ENCODE measurements at regions not wholly inside any gene's neighbourhood (a gene's known extent, or its start where the extent isn't known, plus 50 kb on each side); places are given as distances from the start of the nearest gene placed in this dataset.
A peak's percentile ranks its signal among the peaks of the same experiment; 100 is the strongest.
"Not testable (repeated sequence)": the region's sequence is repeated elsewhere in the genome, so short reads cannot be mapped to it uniquely, and the experiment has no call there.

DNA sequence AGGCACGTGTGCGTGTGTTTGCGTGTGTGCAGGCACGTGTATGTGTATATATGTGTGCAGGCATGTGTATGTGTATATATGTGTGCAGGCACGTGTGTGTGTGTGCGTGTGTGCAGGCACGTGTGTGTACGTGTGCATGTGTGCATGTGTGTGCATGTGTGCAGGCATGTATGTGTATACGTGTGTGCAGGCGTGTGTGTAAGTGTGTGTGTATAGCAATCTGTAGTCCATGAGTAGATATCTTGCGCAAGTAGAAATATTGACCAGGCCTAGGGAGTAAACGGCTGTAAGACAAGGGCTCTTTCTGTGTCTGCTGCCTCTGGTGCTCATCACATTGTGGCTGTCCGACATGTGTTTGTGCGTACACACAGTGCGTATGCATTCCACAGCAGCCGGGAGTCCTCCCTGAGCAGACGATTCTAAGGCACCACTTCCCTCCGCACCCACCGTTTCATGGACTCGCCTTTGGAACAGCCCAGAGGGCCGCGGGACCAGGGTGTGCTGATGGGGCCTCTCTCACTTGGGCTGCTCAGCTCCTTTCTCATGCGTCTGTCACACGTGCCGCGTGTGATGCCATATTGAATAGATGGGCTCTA lies 167.6 kb downstream of the ERMARD start:
- Mint-ChIP-seq H3K27ac (no peak overlapping the region), H3K4me3 (no peak overlapping the region), H3K9me3 (peaks cover 13% of the 10 kb centered on the region), H3K36me3 (ENCODE audit: low read depth) (no peaks in the 10 kb centered on the region), H3K4me1 (ENCODE audit: low read depth) (peaks cover 2% of the 10 kb centered on the region), H3K27me3 (ENCODE audit: low read depth) (peaks cover 2% of the 10 kb centered on the region)
- DNase-seq (ENCODE audit: low spot score), result no peak

- Mint-ChIP-seq H3K9me3 (peaks cover 13% of the 10 kb centered on the region), H3K4me3 (no peak overlapping the region), H3K36me3 (ENCODE audit: low read depth) (no peaks in the 10 kb centered on the region), H3K4me1 (ENCODE audit: low read depth) (peaks cover 2% of the 10 kb centered on the region), H3K27me3 (ENCODE audit: low read depth) (peaks cover 2% of the 10 kb centered on the region), H3K27ac (peak overlapping the region; percentile 7)
- DNase-seq (ENCODE audit: low spot score), result no peak
These were observed 167.0 kb downstream of the ERMARD start for GRCh38 chr6:169918239-169918953.

DNA sequence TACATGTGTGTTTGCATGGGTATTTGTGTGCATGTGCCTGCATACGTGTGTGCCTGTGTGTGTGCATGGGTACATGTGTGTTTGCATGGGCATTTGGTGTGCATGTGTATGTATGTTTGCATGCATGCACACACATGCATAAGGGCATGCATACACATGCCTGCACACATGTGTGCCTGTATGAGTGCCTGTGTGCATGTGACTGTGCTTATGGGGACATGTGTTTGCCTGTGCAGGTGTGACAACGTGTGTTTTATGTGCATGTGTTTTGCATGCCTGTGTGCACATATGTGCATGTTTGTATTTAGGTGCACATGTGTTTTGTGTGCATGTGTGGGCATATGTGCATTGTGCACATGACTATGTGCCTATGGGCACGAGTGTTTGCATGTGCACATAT lies 165.7 kb downstream of the ERMARD start:
- Mint-ChIP-seq H3K4me3 (no peak overlapping the region), H3K27ac (no peak overlapping the region), H3K4me1 (ENCODE audit: low read depth) (peaks cover 2% of the 10 kb centered on the region), H3K9me3 (peaks cover 13% of the 10 kb centered on the region), H3K36me3 (ENCODE audit: low read depth) (no peaks in the 10 kb centered on the region), H3K27me3 (ENCODE audit: low read depth) (peaks cover 2% of the 10 kb centered on the region)
- DNase-seq (ENCODE audit: low spot score), result no peak

GRCh38 chr6:169915769-169916550 lies 164.5 kb downstream of the ERMARD start:
- no peak for DNase-seq (ENCODE audit: low spot score)
- H3K36me3 Mint-ChIP-seq (ENCODE audit: low read depth), result no peaks in the 10 kb centered on the region

DNA sequence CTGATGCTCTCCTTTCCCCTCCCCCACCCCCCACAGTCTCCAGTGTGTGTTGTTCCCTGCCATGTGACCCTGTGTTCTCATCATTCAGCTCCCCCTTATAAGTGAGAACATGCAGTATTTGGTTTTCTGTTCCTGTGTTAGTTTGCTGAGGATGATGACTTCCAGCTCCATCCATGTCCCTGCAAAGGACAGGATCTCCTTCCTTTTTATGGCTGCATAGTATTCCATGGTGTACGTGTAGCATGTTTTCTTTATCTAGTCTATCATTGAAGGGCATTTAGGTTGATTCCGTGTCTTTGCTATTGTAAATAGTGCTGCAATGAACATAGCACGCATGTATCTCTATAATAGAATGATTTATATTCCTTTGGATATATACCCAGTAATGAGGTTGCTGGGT lies 162.3 kb downstream of the ERMARD start:
- H3K27ac Mint-ChIP-seq; H3K4me3 Mint-ChIP-seq; DNase-seq (ENCODE audit: low spot score); H3K9me3 Mint-ChIP-seq; H3K36me3 Mint-ChIP-seq (ENCODE audit: low read depth); H3K27me3 Mint-ChIP-seq (ENCODE audit: low read depth); H3K4me1 Mint-ChIP-seq (ENCODE audit: low read depth): not testable (repeated sequence)

More at GRCh38 chr6:169915769-169916550, 164.5 kb downstream of the ERMARD start:
- Mint-ChIP-seq H3K4me3 (no peak overlapping the region), H3K4me1 (ENCODE audit: low read depth) (no peaks in the 10 kb centered on the region), H3K9me3 (peaks cover 13% of the 10 kb centered on the region), H3K27ac (no peak overlapping the region), H3K27me3 (ENCODE audit: low read depth) (peaks cover 2% of the 10 kb centered on the region)

DNA sequence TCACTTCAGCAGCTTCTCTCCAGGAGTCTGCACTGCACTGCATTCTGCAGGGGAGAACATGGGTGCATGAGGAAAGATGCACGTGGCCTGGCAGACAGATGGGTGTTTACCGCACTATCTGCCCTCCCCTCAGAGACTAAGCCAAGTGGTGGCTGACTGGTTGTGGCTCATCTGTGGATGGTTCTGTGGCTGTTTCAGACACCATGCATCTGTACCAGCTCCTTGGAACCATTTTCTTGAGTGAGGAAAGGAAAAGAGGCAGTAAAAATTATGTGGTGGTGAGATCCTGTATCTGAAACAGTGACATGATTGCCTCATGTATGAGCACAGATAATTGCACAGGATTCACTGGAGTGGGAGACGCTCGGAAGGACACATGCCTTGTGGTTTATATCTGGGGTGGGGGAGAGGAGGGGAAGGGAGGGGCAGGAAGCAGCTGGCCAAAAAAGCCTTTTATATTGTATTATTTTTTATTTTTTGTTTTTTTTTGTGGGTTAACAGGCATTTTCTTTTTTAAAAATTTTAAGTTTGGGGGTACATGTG lies 161.7 kb downstream of the ERMARD start:
- H3K27ac Mint-ChIP-seq, result no peak overlapping the region
- H3K27me3 Mint-ChIP-seq (ENCODE audit: low read depth), result no peaks in the 10 kb centered on the region
- no peaks in the 10 kb centered on the region for H3K4me1 Mint-ChIP-seq (ENCODE audit: low read depth)
- H3K36me3 Mint-ChIP-seq (ENCODE audit: low read depth), result no peaks in the 10 kb centered on the region
- DNase-seq (ENCODE audit: low spot score), result no peak
- peaks cover 4% of the 10 kb centered on the region for H3K9me3 Mint-ChIP-seq
- no peak overlapping the region for H3K4me3 Mint-ChIP-seq

DNA sequence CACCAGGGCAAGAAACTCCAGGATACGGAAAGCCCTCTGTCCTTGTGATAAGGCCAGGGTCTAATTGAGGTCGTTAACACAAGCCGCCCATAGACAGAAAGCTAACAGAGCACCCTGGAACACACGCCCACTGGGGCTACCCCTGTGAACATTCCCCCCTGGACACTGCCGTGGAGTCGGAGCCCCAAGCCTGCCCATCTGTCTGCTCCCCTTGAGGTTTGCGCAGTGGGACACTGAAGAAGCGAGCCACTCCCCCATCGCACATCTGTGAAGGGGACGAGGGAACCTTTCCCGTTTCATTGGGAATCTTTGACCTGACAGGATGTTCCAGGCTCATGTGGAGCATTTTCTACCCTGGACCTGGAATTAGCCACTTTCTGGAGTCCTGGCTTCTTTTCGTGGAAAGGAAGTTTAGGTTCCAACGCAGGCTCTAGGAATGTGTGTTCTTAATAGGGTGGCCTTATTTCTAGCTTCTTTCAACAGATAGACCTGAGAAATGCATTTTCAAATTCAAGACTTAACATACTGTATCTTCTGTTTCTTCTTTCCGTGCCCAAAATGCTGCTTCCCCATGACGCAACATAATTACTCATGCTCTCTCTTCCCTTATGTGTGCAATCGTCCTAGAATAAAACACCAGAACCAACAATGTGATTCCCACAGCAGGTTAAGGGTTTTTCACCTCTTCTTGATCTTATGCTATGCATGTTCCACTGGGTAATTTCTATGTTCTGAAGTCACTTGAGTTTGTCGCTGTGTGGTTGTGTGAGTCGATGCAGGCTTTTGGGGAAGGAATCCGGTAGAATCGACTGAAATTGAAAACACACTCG lies 161.1 kb downstream of the ERMARD start:
- H3K4me1 Mint-ChIP-seq (ENCODE audit: low read depth), result no peaks in the 10 kb centered on the region
- H3K36me3 Mint-ChIP-seq (ENCODE audit: low read depth), result no peaks in the 10 kb centered on the region
- H3K9me3 Mint-ChIP-seq, result no peaks in the 10 kb centered on the region
- DNase-seq (ENCODE audit: low spot score), result no peak
- H3K27me3 Mint-ChIP-seq (ENCODE audit: low read depth), result no peaks in the 10 kb centered on the region
- H3K27ac Mint-ChIP-seq, result no peak overlapping the region
- H3K4me3 Mint-ChIP-seq, result no peak overlapping the region

DNA sequence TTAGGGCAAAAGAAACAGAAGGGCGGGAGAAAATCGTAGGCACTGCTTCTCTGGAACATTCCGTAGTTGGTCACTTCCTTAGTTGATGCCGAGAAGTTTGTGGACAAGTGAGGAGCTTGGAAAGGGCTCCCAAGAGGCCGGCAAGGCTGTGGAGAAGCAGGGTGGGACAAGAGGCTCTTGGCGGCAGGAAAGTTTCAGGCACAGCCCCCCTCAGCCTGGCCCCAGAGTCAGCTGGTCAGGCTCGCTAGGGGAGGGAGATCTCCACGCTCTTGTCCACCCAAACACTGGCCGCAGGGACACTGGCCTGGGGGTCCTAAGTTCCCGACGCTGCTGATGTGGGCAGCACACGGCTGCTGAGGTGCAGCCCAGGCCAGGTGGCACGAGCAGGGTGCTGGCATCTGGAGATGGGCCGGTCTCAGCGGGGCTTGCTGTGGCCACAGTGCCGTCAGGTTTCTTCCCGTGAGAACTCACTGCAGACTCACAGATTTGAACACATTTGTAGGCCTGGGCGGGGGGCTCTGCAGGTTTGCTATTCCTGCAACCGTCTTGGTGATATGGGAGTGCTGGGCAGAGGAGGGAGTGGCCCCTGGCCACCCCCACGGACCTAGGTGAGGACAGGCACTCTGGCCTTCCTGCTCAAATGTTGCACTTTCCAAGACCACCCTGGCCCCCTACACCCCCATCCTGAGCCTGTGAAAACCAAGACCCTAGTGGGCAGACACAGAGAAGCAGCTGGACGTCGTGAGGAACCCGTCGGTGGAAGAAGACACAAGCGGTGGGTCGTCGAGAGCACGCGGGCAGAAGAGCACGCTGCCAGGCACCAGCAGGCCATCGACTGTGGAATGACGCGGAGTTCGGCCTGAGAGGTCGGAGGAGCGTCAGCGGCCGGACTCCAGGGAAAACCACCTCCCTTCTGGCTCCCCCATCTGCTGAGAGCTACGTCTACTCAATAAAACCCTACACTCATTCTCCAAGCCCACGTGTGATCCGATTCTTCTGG lies 160.1 kb downstream of the ERMARD start:
- Mint-ChIP-seq H3K36me3 (ENCODE audit: low read depth) (no peaks in the 10 kb centered on the region), H3K9me3 (no peaks in the 10 kb centered on the region), H3K4me1 (ENCODE audit: low read depth) (no peaks in the 10 kb centered on the region), H3K4me3 (no peak overlapping the region), H3K27me3 (ENCODE audit: low read depth) (no peaks in the 10 kb centered on the region), H3K27ac (no peak overlapping the region)
- no peak for DNase-seq (ENCODE audit: low spot score)

DNA sequence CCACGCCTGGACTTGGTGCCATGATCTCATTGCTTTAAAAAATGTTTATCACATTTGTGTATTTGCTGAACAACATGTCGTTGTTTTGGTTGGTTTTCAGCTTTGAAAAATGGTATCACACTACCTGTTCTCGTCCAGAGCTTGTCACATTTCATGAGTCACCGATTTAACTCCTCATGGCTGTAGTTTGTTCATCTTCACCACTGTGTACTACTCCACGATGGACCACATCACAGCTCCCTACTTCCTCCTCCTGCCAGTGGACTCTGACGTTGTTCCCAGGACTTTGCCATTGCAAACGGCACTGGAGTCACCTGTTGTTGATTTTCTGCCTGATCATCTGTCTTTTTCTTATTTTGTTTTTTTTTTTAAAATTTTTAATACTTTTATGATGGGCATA lies 157.7 kb downstream of the ERMARD start:
- Mint-ChIP-seq H3K4me3 (no peak overlapping the region), H3K36me3 (ENCODE audit: low read depth) (no peaks in the 10 kb centered on the region), H3K27me3 (ENCODE audit: low read depth) (no peaks in the 10 kb centered on the region), H3K4me1 (ENCODE audit: low read depth) (no peaks in the 10 kb centered on the region), H3K9me3 (no peaks in the 10 kb centered on the region), H3K27ac (no peak overlapping the region)
- DNase-seq (ENCODE audit: low spot score), result no peak

- Mint-ChIP-seq H3K27me3 (ENCODE audit: low read depth) (no peaks in the 10 kb centered on the region), H3K4me1 (ENCODE audit: low read depth) (no peaks in the 10 kb centered on the region), H3K36me3 (ENCODE audit: low read depth) (no peaks in the 10 kb centered on the region), H3K4me3 (no peak overlapping the region), H3K9me3 (no peaks in the 10 kb centered on the region), H3K27ac (no peak overlapping the region)
- no peak for DNase-seq (ENCODE audit: low spot score)
These were observed 157.0 kb downstream of the ERMARD start for GRCh38 chr6:169908403-169908933.

DNA sequence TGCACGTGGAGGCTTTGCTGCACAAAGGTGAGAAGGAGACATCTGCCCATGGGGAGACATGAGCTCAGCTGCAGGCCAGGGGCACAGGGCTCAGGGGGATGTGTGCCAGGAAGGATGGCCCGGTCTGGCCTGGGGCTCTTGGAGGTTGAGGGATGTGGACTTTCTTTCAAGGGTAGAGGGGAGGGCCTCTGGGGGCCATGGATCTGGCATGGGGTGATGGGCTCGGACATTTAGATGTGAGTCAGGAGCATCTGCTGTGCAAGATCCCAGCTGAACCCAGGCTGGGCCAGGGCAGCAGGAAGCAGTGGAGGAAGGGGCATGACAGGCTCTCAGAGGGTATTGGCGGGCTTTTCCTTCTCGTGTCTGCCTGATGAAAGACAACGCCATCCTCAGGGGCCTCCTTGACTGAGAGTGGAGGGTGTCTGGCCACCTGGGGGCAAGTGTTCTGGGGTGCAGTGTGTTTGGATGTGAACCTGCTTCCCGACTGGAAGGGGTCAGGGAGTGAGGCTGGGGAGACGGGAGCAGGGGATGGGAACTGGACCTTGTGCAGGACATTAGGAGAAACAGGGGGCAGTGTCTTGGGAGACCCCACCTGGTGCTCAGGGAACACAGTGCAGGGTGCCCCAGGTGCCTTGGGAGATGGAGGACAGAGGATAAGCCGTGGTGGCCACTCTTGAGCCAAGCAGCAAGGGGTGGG lies 156.1 kb downstream of the ERMARD start:
- no peaks in the 10 kb centered on the region for H3K36me3 Mint-ChIP-seq (ENCODE audit: low read depth)
- no peak overlapping the region for H3K27ac Mint-ChIP-seq
- no peak for DNase-seq (ENCODE audit: low spot score)
- H3K4me1 Mint-ChIP-seq (ENCODE audit: low read depth), result no peaks in the 10 kb centered on the region
- no peaks in the 10 kb centered on the region for H3K9me3 Mint-ChIP-seq
- no peaks in the 10 kb centered on the region for H3K27me3 Mint-ChIP-seq (ENCODE audit: low read depth)
- H3K4me3 Mint-ChIP-seq, result no peak overlapping the region

Measured in T-helper 2 cell treated with Interferon-gamma antibody and Interleukin-4, amounts not matched to agents 5 μg/mL and 100 μg/mL, for 36 hours (primary cell).